ENCODE measurements at regions not wholly inside any gene's neighbourhood (a gene's known extent, or its start where the extent isn't known, plus 50 kb on each side); places are given as distances from the start of the nearest gene placed in this dataset.

GRCh38 chr2:217023611-217024010, 163.7 kb upstream of the TNP1 start:
- TF ChIP-seq CTCF (conservative IDR thresholded peaks at IDR 0.05 in 1 of 2, IDR thresholded peaks at IDR 0.05 in 1 of 2; ENCODE audit: extremely low read depth in 1 of 2, insufficient read depth in 1 of 2, low read depth in 1 of 2, low read length in 2 of 2) (no peak), EZH2 (IDR thresholded peaks at IDR 0.05; ENCODE audit: borderline replicate concordance, low read length) (no peak)
